Cardiac muscle cell (in vitro differentiated cells and primary cell): ENCODE measurements at regions not wholly inside any gene's neighbourhood (a gene's known extent, or its start where the extent isn't known, plus 50 kb on each side); places are given as distances from the start of the nearest gene placed in this dataset.

Source experiments
- DNase-seq, 2 donors: peaks; one replicate each; pipeline versions ENCODE4 v3.0.0 to v3.0.0-alpha.2; 2010 to 2017; ENCODE audit warnings: low read depth in 1 of 2, low spot score in 1 of 2
- H3K27ac ChIP-seq: fragments of 200-600 bp; sonication (generic); 2 replicates; pipeline ENCODE4 v1.5.1; 2016
- H3K27me3 ChIP-seq: fragments of 200-600 bp; sonication (generic); 2 replicates; pipeline ENCODE4 v1.6.0; 2016; ENCODE audit warnings: control low read depth
- H3K36me3 ChIP-seq: fragments of 200-600 bp; sonication (generic); 2 replicates; pipeline ENCODE4 v1.5.1; 2016; ENCODE audit warnings: control low read depth
- H3K4me1 ChIP-seq: fragments of 200-600 bp; sonication (generic); 2 replicates; pipeline ENCODE4 v1.8.1; 2017; ENCODE audit warnings: low read depth, mild to moderate bottlenecking, mixed run types
- H3K4me3 ChIP-seq: fragments of 200-600 bp; sonication (generic); 2 replicates; pipeline ENCODE4 v1.5.1; 2016; ENCODE audit warnings: mild to moderate bottlenecking
- H3K9me3 ChIP-seq: fragments of 200-600 bp; sonication (generic); 2 replicates; pipeline ENCODE4 v1.5.1; 2017; ENCODE audit warnings: low read depth, mild to moderate bottlenecking, control low read depth
- CTCF ChIP-seq: IDR thresholded peaks from 2 replicates; pipeline ENCODE4 v1.5.1; 2012; ENCODE audit warnings: low read depth, mild to moderate bottlenecking, low read length

- Histone ChIP-seq H3K9me3 (no peaks in the 10 kb centered on the region), H3K36me3 (no peaks in the 10 kb centered on the region), H3K4me1 (no peaks in the 10 kb centered on the region), H3K4me3 (no peak overlapping the region), H3K27ac (no peak overlapping the region), H3K27me3 (no peaks in the 10 kb centered on the region)
- TF ChIP-seq CTCF, result no peak
- DNase-seq, result no peak
These were observed 955.2 kb downstream of the BRINP3 start for GRCh38 chr1:189522441-189522840.

DNA sequence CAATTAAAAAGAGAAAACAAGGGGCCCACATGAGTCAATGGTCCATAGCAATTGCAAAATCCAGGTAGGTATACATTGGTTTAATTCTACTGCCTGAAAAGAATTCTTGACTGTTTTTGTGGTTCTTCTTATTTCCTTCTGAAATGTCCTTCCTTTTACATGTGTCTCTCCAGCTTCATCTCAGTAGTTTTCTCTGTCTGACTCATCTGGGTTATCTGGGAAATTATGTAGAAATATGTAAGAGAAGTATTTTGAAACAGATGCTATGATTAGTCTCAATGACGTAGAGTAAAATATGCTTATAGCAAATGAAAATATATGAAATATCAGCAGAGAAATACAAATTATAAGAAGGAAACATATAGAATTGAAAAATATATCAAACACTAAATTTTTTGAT lies 953.2 kb downstream of the BRINP3 start:
- no peaks in the 10 kb centered on the region for H3K4me1 ChIP-seq
- no peak overlapping the region for H3K4me3 ChIP-seq
- peak in 1 of 2 donors; percentile 29 for DNase-seq
- H3K9me3 ChIP-seq, result no peaks in the 10 kb centered on the region
- no peaks in the 10 kb centered on the region for H3K36me3 ChIP-seq
- H3K27ac ChIP-seq, result no peak overlapping the region
- TF ChIP-seq CTCF, result no peak
- H3K27me3 ChIP-seq, result no peaks in the 10 kb centered on the region

GRCh38 chr1:189530162-189530561 lies 947.5 kb downstream of the BRINP3 start:
- no peaks in the 10 kb centered on the region for H3K27me3 ChIP-seq
- no peak for TF ChIP-seq CTCF
- H3K4me3 ChIP-seq, result no peak overlapping the region
- H3K9me3 ChIP-seq, result no peaks in the 10 kb centered on the region
- H3K27ac ChIP-seq, result no peak overlapping the region
- no peaks in the 10 kb centered on the region for H3K36me3 ChIP-seq
- DNase-seq, result no peak
- H3K4me1 ChIP-seq, result no peaks in the 10 kb centered on the region

DNA sequence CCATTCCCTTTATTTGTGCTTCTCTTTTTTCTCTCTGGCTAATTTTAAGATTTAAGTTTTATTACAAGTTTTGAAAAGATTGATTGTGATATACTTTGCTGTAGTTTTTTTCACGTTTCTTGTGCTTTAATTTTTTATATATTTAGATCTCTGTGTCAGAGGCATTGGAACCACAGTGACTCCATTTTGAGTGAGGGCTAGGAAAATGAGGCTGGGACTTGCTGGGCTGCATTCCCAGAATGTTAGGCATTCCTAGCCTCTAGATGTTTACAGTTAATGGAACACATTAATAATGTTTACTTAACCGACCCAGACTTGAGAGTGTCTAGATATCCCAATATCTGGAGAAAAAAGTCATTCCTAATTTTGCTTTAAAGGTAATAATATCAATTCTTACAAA lies 939.4 kb downstream of the BRINP3 start:
- Histone ChIP-seq H3K9me3 (no peaks in the 10 kb centered on the region), H3K4me3 (no peak overlapping the region), H3K27ac (no peak overlapping the region), H3K4me1 (no peaks in the 10 kb centered on the region), H3K27me3 (no peaks in the 10 kb centered on the region), H3K36me3 (no peaks in the 10 kb centered on the region)
- no peak for DNase-seq
- TF ChIP-seq CTCF, result no peak

GRCh38 chr1:189550498-189550897 lies 927.2 kb downstream of the BRINP3 start:
- Histone ChIP-seq H3K9me3 (no peaks in the 10 kb centered on the region), H3K36me3 (no peaks in the 10 kb centered on the region), H3K27me3 (no peaks in the 10 kb centered on the region), H3K4me3 (no peak overlapping the region), H3K27ac (no peak overlapping the region), H3K4me1 (no peaks in the 10 kb centered on the region)
- no peak for TF ChIP-seq CTCF
- DNase-seq, result no peak

DNA sequence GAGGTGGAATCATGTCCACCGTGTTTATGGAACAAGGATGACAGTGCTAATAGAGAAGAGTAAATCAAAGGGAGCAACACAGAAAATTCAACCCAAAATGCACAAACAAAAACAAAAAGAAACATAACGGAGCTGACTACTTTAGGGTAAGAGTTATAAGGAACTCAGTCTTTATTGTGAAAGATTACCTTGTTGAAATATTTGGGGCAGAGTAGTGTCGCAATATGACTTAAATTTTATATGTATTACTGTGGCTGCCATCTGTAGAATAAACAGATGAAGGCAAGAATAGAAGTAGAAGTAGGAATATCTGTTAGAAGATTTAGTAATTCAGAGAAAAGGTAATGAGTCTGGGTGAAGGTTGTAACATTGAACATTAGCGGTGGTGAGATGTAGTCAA lies 913.9 kb downstream of the BRINP3 start:
- no peaks in the 10 kb centered on the region for H3K36me3 ChIP-seq
- DNase-seq, result no peak
- no peaks in the 10 kb centered on the region for H3K27me3 ChIP-seq
- H3K4me1 ChIP-seq, result no peaks in the 10 kb centered on the region
- no peak overlapping the region for H3K4me3 ChIP-seq
- TF ChIP-seq CTCF, result no peak
- no peak overlapping the region for H3K27ac ChIP-seq
- no peaks in the 10 kb centered on the region for H3K9me3 ChIP-seq
